ENCODE measurements at regions not wholly inside any gene's neighbourhood (a gene's known extent, or its start where the extent isn't known, plus 50 kb on each side); places are given as distances from the start of the nearest gene placed in this dataset.

DNA sequence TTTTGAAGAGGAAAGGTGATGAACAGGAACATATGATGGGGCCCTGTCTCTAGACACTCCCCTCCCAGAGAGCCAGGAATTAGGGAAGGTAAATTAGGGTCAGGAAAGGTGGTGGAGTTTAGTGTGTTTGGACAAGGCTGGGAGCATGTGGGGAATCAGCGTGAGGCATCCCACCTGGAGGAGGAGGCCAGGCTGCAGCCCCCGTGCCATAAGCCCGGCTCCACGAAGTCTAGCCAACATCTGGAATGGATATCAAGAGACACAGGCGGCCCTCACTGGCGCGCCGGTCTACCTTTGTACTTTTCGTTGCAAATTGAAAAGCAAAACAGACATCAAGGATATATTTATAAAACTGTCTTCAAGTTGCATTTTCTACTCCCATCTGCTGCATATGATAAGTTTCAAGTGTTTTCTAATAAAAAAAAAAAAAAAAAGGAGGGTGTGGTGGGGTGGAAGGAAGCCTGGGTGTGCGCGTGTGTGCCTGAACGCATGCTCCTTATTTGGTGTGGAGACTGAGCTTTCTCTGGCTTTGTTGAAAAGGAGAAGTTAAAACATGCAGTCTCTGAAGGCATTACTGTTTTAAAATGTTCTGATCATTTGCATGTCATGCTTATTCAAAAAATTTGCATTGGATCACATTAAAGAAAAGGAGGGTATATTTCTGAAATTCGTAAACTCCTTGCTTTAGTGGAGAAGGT, 546.7 kb upstream of the ID2 start:
- DNase-seq (ENCODE audit: low read depth) = no peak
- TF ChIP-seq, protein P1, sequence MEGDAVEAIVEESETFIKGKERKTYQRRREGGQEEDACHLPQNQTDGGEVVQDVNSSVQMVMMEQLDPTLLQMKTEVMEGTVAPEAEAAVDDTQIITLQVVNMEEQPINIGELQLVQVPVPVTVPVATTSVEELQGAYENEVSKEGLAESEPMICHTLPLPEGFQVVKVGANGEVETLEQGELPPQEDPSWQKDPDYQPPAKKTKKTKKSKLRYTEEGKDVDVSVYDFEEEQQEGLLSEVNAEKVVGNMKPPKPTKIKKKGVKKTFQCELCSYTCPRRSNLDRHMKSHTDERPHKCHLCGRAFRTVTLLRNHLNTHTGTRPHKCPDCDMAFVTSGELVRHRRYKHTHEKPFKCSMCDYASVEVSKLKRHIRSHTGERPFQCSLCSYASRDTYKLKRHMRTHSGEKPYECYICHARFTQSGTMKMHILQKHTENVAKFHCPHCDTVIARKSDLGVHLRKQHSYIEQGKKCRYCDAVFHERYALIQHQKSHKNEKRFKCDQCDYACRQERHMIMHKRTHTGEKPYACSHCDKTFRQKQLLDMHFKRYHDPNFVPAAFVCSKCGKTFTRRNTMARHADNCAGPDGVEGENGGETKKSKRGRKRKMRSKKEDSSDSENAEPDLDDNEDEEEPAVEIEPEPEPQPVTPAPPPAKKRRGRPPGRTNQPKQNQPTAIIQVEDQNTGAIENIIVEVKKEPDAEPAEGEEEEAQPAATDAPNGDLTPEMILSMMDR (IDR thresholded peaks at IDR 0.05; ENCODE audit: control insufficient read depth, extremely low read depth, insufficient read depth) = no peak
- H3K4me3 ChIP-seq (ENCODE audit: low read depth, low read length) = no peak overlapping the region

DNA sequence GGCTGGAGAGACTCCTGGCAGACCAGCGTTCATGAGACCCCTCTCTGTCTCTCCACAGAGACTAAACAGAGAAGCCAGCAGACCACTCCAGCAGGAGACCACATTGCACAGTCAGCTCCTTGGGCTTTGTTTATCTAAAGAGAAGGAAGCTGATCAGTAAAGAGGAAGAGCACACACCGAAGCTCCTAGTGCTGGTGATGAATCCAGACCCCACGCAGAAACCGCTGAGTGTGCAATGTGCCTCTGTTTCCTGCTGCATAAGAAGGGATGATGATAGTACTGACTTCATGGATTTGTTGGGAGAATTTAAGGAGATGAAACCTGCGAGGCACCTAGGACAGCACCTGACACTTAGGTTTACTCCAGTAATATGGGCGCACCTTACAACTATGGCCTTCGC, 544.1 kb upstream of the ID2 start:
- no peak for DNase-seq (ENCODE audit: low read depth)
- no peak overlapping the region for H3K4me3 ChIP-seq (ENCODE audit: low read depth, low read length)
- TF ChIP-seq, protein P1 (IDR thresholded peaks at IDR 0.05; ENCODE audit: control insufficient read depth, extremely low read depth, insufficient read depth) = no peak

DNA sequence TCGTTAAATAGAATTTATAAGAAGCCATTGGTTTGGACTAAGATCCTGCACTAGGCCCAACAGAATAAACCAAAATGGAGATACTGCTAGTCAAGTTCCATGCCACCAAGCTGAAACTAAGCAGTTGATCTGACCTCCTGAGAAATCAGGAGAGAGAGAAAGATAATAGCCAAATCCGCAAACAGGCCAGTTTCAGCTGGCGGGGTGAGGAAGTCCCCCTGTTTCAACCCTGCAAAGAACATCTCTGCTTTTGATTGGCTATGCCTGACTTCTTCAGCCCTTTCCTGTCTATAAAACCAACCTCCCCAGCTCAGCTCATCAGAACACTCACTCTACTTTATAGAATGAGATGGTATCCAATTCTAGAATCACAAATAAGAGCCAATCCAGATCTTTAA, 543.3 kb upstream of the ID2 start:
- DNase-seq (ENCODE audit: low read depth) = no peak
- no peak overlapping the region for H3K4me3 ChIP-seq (ENCODE audit: low read depth, low read length)
- TF ChIP-seq, protein P1 (IDR thresholded peaks at IDR 0.05; ENCODE audit: control insufficient read depth, extremely low read depth, insufficient read depth) = no peak

DNA sequence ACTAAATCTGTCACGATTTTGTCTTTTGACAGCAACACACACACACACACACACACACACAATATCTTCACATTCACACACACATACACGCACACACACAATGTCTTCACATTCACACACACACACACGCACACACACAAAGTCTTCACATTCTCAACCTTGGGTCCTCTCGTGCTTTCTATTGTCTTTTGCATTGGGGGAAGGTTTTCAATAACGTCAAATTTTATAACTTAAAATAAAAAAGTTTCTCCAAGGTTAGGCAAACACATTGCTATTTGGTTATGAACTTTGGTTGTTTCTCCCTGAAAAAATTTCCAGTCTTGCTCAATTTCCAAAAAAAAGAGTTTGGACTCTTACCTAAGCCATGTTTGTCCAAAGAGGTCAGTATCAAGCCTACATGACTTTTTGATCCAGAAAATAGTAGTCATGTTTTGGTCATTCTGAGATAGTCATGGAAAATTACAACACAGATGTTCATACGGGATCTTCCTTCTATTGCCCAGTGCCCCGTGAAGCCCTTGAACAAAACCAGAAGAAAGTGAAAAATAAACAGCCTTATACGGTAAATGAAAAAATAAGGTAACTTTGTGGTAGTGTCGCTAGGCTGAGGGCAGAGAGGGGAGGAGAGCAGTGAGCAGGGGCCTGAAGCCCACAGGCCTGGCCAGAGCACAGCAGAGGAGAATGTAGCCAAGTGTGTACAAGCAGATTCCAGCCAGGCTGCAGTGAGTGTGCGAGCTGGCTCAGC, 542.8 kb upstream of the ID2 start:
- no peak for DNase-seq (ENCODE audit: low read depth)
- TF ChIP-seq, protein P1 (IDR thresholded peaks at IDR 0.05; ENCODE audit: control insufficient read depth, extremely low read depth, insufficient read depth) = no peak
- H3K4me3 ChIP-seq (ENCODE audit: low read depth, low read length) = no peak overlapping the region

DNA sequence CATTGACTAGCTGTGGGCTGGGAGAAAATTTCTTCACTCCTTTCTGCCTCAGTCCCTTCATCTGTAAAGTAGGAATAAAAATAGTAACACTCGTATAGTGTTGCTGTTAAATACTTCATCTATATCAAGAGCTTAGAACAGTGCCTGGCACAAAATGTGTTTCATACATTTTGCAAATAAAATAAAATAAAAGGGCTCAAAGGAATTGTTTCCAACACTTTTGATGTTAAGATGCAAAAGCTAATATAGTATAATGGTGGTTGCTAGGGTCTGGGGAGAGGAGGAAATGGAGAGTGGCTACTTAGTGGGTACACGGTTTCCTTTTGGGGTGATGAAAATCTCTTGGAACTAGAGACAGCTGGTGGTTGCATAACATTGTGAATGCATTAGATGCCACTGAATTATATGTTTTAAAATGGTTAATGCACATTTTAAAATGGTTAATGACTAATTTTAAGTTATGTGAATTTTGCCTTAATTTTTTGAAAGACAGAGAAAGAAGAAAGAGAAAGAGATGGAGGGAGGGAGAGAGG, 542.1 kb upstream of the ID2 start:
- DNase-seq (ENCODE audit: low read depth) = no peak
- TF ChIP-seq, protein P1 (IDR thresholded peaks at IDR 0.05; ENCODE audit: control insufficient read depth, extremely low read depth, insufficient read depth) = no peak

DNA sequence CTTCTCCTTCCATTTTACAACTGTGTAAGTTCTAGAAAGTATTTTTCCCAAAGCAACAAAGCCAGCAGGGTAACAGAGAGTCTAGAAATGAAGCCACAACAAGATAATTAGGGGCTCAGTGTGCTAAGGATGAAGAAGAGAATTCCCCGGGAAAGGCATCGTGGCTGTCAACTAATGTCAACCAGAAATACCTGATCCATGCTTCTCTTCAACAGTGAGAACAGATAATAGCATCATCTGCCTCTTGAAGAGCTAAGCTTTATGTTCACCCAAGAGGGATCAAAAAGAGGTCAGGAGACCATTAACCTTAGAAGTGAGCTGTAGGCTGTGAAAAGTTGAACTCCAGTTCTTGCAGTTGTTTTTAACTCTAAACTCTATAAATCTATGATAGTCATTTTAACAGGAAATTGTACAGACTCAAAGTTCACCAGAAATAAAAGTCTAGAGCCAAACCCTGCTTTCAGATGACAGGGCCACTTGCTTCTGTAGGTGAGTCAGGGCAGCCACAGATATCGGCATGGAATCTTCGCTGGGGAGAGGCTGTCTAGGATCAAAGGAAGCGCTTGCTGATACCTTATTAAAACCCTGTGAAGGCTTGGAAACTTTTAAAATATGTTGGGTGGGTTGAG, 540.7 kb upstream of the ID2 start:
- TF ChIP-seq, protein P1 (IDR thresholded peaks at IDR 0.05; ENCODE audit: control insufficient read depth, extremely low read depth, insufficient read depth) = no peak
- DNase-seq (ENCODE audit: low read depth) = no peak
- H3K4me3 ChIP-seq (ENCODE audit: low read depth, low read length) = no peak overlapping the region

More for the DNA sequence above, 542.1 kb upstream of the ID2 start:
- no peak overlapping the region for H3K4me3 ChIP-seq (ENCODE audit: low read depth, low read length)
